ENCODE measurements at regions not wholly inside any gene's neighbourhood (a gene's known extent, or its start where the extent isn't known, plus 50 kb on each side); places are given as distances from the start of the nearest gene placed in this dataset.

DNA sequence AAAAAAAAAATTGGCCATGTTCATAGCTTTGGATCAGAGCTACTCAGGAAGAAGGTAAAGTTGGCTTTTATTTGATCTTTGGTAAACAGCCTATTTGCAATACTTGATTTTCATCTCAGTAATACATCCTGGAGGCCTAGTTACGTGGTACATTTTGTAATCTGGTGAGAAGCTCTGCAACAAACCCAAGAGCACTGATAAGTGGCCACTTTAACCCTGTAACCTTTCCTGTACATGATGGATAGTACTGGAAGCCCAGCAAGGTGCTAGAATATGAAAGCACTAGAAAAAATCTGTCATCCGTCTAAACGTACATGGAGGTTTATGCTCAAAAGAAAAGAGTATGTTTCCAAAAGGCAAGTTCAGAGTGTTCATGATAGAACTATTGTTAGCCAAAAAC is 88.3 kb upstream of the BMP2K start:
- no peak for TF ChIP-seq POLR2A (IDR thresholded peaks at IDR 0.05)
- TF ChIP-seq, protein P1, sequence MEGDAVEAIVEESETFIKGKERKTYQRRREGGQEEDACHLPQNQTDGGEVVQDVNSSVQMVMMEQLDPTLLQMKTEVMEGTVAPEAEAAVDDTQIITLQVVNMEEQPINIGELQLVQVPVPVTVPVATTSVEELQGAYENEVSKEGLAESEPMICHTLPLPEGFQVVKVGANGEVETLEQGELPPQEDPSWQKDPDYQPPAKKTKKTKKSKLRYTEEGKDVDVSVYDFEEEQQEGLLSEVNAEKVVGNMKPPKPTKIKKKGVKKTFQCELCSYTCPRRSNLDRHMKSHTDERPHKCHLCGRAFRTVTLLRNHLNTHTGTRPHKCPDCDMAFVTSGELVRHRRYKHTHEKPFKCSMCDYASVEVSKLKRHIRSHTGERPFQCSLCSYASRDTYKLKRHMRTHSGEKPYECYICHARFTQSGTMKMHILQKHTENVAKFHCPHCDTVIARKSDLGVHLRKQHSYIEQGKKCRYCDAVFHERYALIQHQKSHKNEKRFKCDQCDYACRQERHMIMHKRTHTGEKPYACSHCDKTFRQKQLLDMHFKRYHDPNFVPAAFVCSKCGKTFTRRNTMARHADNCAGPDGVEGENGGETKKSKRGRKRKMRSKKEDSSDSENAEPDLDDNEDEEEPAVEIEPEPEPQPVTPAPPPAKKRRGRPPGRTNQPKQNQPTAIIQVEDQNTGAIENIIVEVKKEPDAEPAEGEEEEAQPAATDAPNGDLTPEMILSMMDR (IDR thresholded peaks at IDR 0.05 in 4 of 5, conservative IDR thresholded peaks at IDR 0.05 in 1 of 5): no peak
